Gastrocnemius medialis (tissue), 4 donors: ENCODE measurements at regions not wholly inside any gene's neighbourhood (a gene's known extent, or its start where the extent isn't known, plus 50 kb on each side); places are given as distances from the start of the nearest gene placed in this dataset.

Experiments used
- POLR2A ChIP-seq, 2 donors: fragments of 450-650 bp; IDR thresholded peaks; one replicate each; pipeline ENCODE4 v1.6.1; 2017; ENCODE audit warnings: antibody characterized with exemption in 2 of 2, mild to moderate bottlenecking in 2 of 2, moderate library complexity in 2 of 2
- TF ChIP-seq, protein P1 (sequence below), 5 experiments: fragments of 450-650 bp in 3 of 5; fragments of 200-600 bp in 2 of 5; sonication (generic) in 2 of 5; IDR thresholded peaks in 4 of 5; conservative IDR thresholded peaks in 1 of 5; 1 replicate in 4 of 5; 2 replicates in 1 of 5; pipeline ENCODE4 v1.5.1; 2016 to 2019; ENCODE audit warnings: antibody characterized with exemption in 5 of 5, mild to moderate bottlenecking in 3 of 5, moderate library complexity in 3 of 5

- TF ChIP-seq, protein P1, sequence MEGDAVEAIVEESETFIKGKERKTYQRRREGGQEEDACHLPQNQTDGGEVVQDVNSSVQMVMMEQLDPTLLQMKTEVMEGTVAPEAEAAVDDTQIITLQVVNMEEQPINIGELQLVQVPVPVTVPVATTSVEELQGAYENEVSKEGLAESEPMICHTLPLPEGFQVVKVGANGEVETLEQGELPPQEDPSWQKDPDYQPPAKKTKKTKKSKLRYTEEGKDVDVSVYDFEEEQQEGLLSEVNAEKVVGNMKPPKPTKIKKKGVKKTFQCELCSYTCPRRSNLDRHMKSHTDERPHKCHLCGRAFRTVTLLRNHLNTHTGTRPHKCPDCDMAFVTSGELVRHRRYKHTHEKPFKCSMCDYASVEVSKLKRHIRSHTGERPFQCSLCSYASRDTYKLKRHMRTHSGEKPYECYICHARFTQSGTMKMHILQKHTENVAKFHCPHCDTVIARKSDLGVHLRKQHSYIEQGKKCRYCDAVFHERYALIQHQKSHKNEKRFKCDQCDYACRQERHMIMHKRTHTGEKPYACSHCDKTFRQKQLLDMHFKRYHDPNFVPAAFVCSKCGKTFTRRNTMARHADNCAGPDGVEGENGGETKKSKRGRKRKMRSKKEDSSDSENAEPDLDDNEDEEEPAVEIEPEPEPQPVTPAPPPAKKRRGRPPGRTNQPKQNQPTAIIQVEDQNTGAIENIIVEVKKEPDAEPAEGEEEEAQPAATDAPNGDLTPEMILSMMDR (IDR thresholded peaks at IDR 0.05 in 4 of 5, conservative IDR thresholded peaks at IDR 0.05 in 1 of 5) = no peak
- no peak for TF ChIP-seq POLR2A (IDR thresholded peaks at IDR 0.05)
Measured at GRCh38 chr2:101545950-101546349, 71.0 kb upstream of the RFX8 start.
